Calu3 (cell line): ENCODE measurements at regions not wholly inside any gene's neighbourhood (a gene's known extent, or its start where the extent isn't known, plus 50 kb on each side); places are given as distances from the start of the nearest gene placed in this dataset.
A peak's percentile ranks its signal among the peaks of the same experiment; 100 is the strongest.

ENCODE experiments used
- BruUV-seq: library from RNA; stranded (reverse); fragments of 400-500 nt; replicated peaks from 2 replicates; lab custom pipeline; 2021; lab: Mats Ljungman, UMichigan
- CTCF ChIA-PET: fragments of 300-600 bp; sonication (Branson Sonifier 250); formaldehyde crosslinking; loops from one replicate; lab custom pipeline; 2022; ENCODE audit warnings: antibody characterized with exemption; lab: Charles Lee
- DNase-seq: peaks from one replicate; pipeline ENCODE4 v3.0.0; 2022
- H3K27ac Mint-ChIP-seq: one replicate; pipeline ENCODE4 v1.8.0; 2022; ENCODE audit warnings: mixed read lengths; ENCODE audit not compliant: unreplicated experiment
- H3K27me3 Mint-ChIP-seq: one replicate; pipeline ENCODE4 v1.8.0; 2022; ENCODE audit warnings: mixed read lengths; ENCODE audit not compliant: unreplicated experiment
- H3K36me3 Mint-ChIP-seq: one replicate; pipeline ENCODE4 v1.8.0; 2022; ENCODE audit warnings: mild to moderate bottlenecking, moderate library complexity, mixed read lengths; ENCODE audit not compliant: insufficient read depth, unreplicated experiment
- H3K4me1 Mint-ChIP-seq: one replicate; pipeline ENCODE4 v1.8.0; 2022; ENCODE audit warnings: mild to moderate bottlenecking, low read depth, mixed read lengths; ENCODE audit not compliant: unreplicated experiment
- H3K4me3 Mint-ChIP-seq: one replicate; pipeline ENCODE4 v1.8.0; 2022; ENCODE audit warnings: mild to moderate bottlenecking, low read depth, moderate library complexity, mixed read lengths; ENCODE audit not compliant: unreplicated experiment
- H3K9me3 Mint-ChIP-seq: one replicate; pipeline ENCODE4 v1.8.0; 2022; ENCODE audit warnings: low read depth, mixed read lengths; ENCODE audit not compliant: unreplicated experiment
- intact Hi-C: fragments of 100-400 bp; cut with micrococcal nuclease; formaldehyde crosslinking; loops from one replicate; pipeline ENCODE4 v1.10.0; 2022; ENCODE audit not compliant: unreplicated experiment
- TF ChIP-seq, protein P1 (sequence below): fragments of 200-600 bp; IDR thresholded peaks from one replicate; pipeline ENCODE4 v1.8.0; 2022; ENCODE audit warnings: antibody characterized with exemption; ENCODE audit not compliant: unreplicated experiment

DNA sequence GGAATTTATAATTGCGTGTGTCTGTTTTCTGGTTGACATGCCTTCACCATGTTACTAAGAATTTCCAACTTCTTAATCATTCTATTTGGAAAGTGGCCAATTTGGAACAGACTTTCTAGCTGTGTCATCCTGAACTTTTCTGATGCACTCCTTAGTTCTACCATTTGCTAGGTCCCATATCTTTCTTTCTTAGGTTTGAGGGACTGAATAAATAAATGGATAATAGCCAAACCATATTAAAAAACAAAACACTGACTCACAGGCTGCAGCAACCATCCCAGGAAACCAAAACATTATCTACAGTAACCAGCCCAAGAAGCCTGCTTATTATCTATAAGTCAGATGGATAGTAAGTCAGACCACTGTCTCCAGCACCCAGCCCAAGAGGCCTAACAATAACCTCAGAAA is 57.5 kb upstream of the PLET1 start:
- no TSS peak for BruUV-seq
- DNase-seq: no peak
- H3K9me3 Mint-ChIP-seq: no peaks in the 10 kb centered on the region
- CTCF ChIA-PET: no interaction called here
- H3K4me3 Mint-ChIP-seq: no peak overlapping the region
- TF ChIP-seq, protein P1, sequence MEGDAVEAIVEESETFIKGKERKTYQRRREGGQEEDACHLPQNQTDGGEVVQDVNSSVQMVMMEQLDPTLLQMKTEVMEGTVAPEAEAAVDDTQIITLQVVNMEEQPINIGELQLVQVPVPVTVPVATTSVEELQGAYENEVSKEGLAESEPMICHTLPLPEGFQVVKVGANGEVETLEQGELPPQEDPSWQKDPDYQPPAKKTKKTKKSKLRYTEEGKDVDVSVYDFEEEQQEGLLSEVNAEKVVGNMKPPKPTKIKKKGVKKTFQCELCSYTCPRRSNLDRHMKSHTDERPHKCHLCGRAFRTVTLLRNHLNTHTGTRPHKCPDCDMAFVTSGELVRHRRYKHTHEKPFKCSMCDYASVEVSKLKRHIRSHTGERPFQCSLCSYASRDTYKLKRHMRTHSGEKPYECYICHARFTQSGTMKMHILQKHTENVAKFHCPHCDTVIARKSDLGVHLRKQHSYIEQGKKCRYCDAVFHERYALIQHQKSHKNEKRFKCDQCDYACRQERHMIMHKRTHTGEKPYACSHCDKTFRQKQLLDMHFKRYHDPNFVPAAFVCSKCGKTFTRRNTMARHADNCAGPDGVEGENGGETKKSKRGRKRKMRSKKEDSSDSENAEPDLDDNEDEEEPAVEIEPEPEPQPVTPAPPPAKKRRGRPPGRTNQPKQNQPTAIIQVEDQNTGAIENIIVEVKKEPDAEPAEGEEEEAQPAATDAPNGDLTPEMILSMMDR: no peak
- H3K36me3 Mint-ChIP-seq: peaks cover 4% of the 10 kb centered on the region
- H3K4me1 Mint-ChIP-seq: peaks cover 38% of the 10 kb centered on the region
- no peak overlapping the region for H3K27ac Mint-ChIP-seq
- no peaks in the 10 kb centered on the region for H3K27me3 Mint-ChIP-seq
- intact Hi-C loops: no loop called here

DNA sequence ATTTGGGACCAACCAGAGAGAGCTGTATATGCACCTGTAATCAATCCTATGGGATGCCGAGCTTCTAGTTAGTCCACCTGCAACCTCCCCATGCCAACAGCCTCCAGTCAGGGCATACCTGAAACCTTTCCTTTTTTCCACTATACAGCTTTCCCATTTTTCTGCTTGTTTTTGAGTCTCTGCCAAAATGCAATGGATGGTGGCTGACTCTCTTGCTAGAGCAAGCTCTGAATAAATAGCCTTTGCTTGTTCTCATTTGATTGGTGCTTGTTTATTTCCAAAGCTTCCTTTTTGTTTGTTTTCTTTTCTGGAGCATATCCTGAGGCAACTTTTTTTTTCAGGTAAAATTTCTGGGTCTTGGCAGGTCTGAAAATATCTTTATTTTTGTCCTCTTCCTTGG is 58.0 kb upstream of the PLET1 start:
- no TSS peak for BruUV-seq
- H3K36me3 Mint-ChIP-seq: peaks cover 4% of the 10 kb centered on the region
- intact Hi-C loops: no loop called here
- TF ChIP-seq, protein P1: no peak
- H3K27me3 Mint-ChIP-seq: no peaks in the 10 kb centered on the region
- H3K27ac Mint-ChIP-seq: no peak overlapping the region
- H3K4me1 Mint-ChIP-seq: peaks cover 38% of the 10 kb centered on the region
- no peak for DNase-seq
- no peak overlapping the region for H3K4me3 Mint-ChIP-seq
- CTCF ChIA-PET: interaction anchor here (0.6 kb wide), 1 partner anchor 22 kb away, joined by 3 read pairs; no protein-coding TSS in a partner anchor
- H3K9me3 Mint-ChIP-seq: no peaks in the 10 kb centered on the region

- DNase-seq: peak; percentile 72
- Mint-ChIP-seq H3K27me3 (no peaks in the 10 kb centered on the region), H3K4me3 (peak overlapping the region; percentile 13), H3K27ac (peak overlapping the region; percentile 44), H3K36me3 (peaks cover 4% of the 10 kb centered on the region), H3K9me3 (no peaks in the 10 kb centered on the region), H3K4me1 (peaks cover 38% of the 10 kb centered on the region)
- CTCF ChIA-PET: no interaction called here
- TF ChIP-seq, protein P1: no peak
- intact Hi-C loops: no loop called here
- no TSS peak for BruUV-seq
Measured at GRCh38 chr11:112320668-112321067, 60.0 kb upstream of the PLET1 start.

- Mint-ChIP-seq H3K27me3 (no peaks in the 10 kb centered on the region), H3K9me3 (no peaks in the 10 kb centered on the region), H3K27ac (no peak overlapping the region), H3K36me3 (peaks cover 4% of the 10 kb centered on the region), H3K4me1 (peaks cover 38% of the 10 kb centered on the region), H3K4me3 (no peak overlapping the region)
- CTCF ChIA-PET: interaction anchor here (0.9 kb wide), 1 partner anchor 79 kb away, joined by 4 read pairs; no protein-coding TSS in a partner anchor
- peak; percentile 73 for DNase-seq
- BruUV-seq: no TSS peak
- intact Hi-C loops: no loop called here
- TF ChIP-seq, protein P1: no peak
Measured at GRCh38 chr11:112321501-112322172, 61.0 kb upstream of the PLET1 start.
